Fibroblast of pulmonary artery (primary cell): ENCODE measurements at regions not wholly inside any gene's neighbourhood (a gene's known extent, or its start where the extent isn't known, plus 50 kb on each side); places are given as distances from the start of the nearest gene placed in this dataset.

Experiments
- DNase-seq: peaks from one replicate; pipeline ENCODE4 v3.0.0-alpha.2; 2010; ENCODE audit warnings: low read depth
- H3K4me3 ChIP-seq: replicated peaks from 2 replicates; pipeline ENCODE4 v1.5.1; 2011; ENCODE audit warnings: low read depth, mild to moderate bottlenecking, control low read depth, low read length, moderate library complexity
- CTCF ChIP-seq: IDR thresholded peaks from 2 replicates; pipeline ENCODE4 v1.5.1; 2011; ENCODE audit warnings: mild to moderate bottlenecking, control low read depth, low read length, inconsistent platforms; ENCODE audit errors: missing control alignments

DNA sequence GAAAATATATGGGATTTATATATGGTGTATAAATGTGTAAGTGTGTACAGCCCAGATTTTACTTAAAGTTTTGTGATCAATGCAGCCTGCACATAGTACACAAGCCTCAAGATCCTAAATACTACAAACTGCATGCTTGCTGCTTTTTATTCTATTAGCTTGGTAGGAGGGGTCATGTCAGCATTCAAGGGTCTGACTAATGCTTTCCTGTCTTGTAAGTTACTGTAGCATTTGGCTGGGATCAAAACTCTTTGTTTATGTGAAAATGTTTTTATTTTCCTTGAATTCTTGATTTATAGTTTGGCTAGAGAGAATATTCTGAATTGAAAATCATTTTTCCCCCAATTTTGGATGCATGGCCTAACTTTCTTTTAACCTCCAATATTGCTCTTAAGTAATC, 370.9 kb downstream of the NSUN3 start:
- no peak overlapping the region for H3K4me3 ChIP-seq
- TF ChIP-seq CTCF = no peak
- DNase-seq = peak; percentile 44

DNA sequence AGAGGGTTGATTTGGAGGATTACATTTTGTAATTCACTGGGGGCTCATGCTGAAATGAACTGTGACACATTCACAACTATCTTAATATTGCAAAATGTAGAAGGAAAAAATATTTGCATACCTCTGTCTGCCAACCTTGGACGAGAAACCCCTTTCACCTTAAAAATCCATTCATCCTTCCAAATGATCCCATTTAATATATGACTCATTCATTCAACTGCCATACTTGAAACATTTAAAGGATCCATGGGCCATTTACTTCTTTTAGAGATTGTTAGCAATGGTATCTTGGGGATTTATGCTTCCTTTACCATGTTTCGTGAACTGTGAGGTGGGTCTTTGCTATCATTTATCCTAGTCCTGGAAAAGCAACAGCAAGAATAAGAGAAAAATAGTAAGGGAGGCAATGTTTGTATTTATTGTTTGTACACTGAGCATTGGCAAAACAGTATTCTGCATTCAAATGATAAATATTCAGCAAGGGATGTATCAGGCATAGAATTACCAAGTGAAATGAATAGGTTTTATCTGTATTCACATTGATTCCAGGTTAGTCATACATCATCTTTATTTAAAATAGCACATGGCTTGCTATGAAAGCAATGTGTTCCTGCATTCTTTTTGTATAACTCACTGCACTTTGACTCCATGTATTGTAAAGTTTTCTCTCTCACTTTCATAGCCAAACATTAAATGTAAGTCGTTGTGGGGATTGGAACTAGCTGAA, 378.1 kb downstream of the NSUN3 start:
- H3K4me3 ChIP-seq = no peak overlapping the region
- DNase-seq = peak; percentile 85
- TF ChIP-seq CTCF = no peak

DNA sequence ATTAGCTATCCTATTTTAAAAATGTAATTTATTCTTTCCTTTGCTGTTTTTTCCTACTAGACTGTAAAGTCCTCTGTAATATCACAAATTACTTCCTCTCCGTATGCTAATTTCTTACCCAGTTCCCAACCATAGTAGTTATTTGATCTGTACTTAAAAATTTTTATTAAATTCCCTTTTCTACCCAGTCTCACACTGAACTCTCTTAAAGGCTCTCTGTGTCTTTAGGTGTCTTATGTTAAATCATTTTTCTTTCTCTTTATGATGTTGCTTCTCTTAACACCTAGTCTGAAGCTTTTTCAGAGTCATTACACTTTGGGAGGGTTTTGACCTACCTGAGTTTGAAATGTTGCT, 378.6 kb downstream of the NSUN3 start:
- no peak overlapping the region for H3K4me3 ChIP-seq
- no peak for TF ChIP-seq CTCF
- DNase-seq = no peak

GRCh38 chr3:94453864-94454263, 391.0 kb downstream of the NSUN3 start:
- H3K4me3 ChIP-seq = no peak overlapping the region
- TF ChIP-seq CTCF = no peak
- DNase-seq = no peak

- H3K4me3 ChIP-seq = no peak overlapping the region
- no peak for TF ChIP-seq CTCF
- DNase-seq = no peak
Observed at GRCh38 chr3:94459167-94459566, 396.3 kb downstream of the NSUN3 start.

DNA sequence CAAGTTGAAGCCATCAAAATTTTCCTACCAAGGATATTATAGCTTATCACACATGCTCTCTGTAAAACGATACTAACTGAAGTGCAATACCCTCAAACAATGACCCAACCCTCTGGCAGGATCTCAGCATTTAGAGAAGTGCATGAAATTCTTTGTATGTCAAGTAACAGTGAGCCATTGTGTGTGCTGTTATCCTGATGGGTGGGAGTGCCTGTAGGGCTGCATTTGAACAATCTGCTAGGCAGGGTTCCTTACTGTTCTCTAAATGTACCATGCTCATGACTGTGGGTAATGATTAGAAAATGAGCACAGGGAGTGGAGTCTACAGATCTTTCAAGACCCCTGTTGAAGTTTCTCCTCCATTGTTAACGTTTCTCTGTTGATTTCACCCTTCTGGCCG, 398.1 kb downstream of the NSUN3 start:
- peak; percentile 6 for DNase-seq

More for the DNA sequence above, 398.1 kb downstream of the NSUN3 start:
- TF ChIP-seq CTCF = no peak
- no peak overlapping the region for H3K4me3 ChIP-seq
